GM18520 (cell line): ENCODE measurements at regions not wholly inside any gene's neighbourhood (a gene's known extent, or its start where the extent isn't known, plus 50 kb on each side); places are given as distances from the start of the nearest gene placed in this dataset.
"Not testable (repeated sequence)": the region's sequence is repeated elsewhere in the genome, so short reads cannot be mapped to it uniquely, and the experiment has no call there.

ENCODE experiments used
- ATAC-seq: cut with Tn5 transposase; IDR thresholded peaks from one replicate; pipeline ENCODE4 v1.9.1; 2021; ENCODE audit not compliant: unreplicated experiment

GRCh38 chr14:40308240-40308639, 876.0 kb upstream of the FBXO33 start:
- ATAC-seq = no peak

- no peak for ATAC-seq
These were observed 864.6 kb upstream of the FBXO33 start for GRCh38 chr14:40296821-40297220.

GRCh38 chr14:40292664-40293063, 860.4 kb upstream of the FBXO33 start:
- no peak for ATAC-seq

GRCh38 chr14:40282196-40282595, 850.0 kb upstream of the FBXO33 start:
- ATAC-seq = no peak

- no peak for ATAC-seq
These were observed 848.4 kb upstream of the FBXO33 start for GRCh38 chr14:40280652-40281051.

- ATAC-seq = no peak
These were observed 841.2 kb upstream of the FBXO33 start for GRCh38 chr14:40273417-40273816.

- no peak for ATAC-seq
These were observed 839.2 kb upstream of the FBXO33 start for GRCh38 chr14:40271480-40271879.

GRCh38 chr14:40269436-40269835, 837.2 kb upstream of the FBXO33 start:
- ATAC-seq = no peak

GRCh38 chr14:40268236-40268635, 836.0 kb upstream of the FBXO33 start:
- no peak for ATAC-seq

GRCh38 chr14:40265096-40265495, 832.9 kb upstream of the FBXO33 start:
- ATAC-seq = no peak

- ATAC-seq = no peak
These were observed 820.7 kb upstream of the FBXO33 start for GRCh38 chr14:40252817-40253447.

GRCh38 chr14:40248671-40249070, 816.4 kb upstream of the FBXO33 start:
- ATAC-seq = no peak

GRCh38 chr14:40240245-40240859, 808.1 kb upstream of the FBXO33 start:
- no peak for ATAC-seq

- ATAC-seq = no peak
These were observed 800.1 kb upstream of the FBXO33 start for GRCh38 chr14:40232302-40232701.

GRCh38 chr14:40229676-40230075, 797.4 kb upstream of the FBXO33 start:
- no peak for ATAC-seq

GRCh38 chr14:40222996-40223395, 790.8 kb upstream of the FBXO33 start:
- ATAC-seq = no peak

GRCh38 chr14:40221428-40221827, 789.2 kb upstream of the FBXO33 start:
- no peak for ATAC-seq

GRCh38 chr14:40219032-40219431, 786.8 kb upstream of the FBXO33 start:
- no peak for ATAC-seq

- no peak for ATAC-seq
These were observed 786.2 kb upstream of the FBXO33 start for GRCh38 chr14:40218282-40218941.

GRCh38 chr14:40216976-40217375, 784.7 kb upstream of the FBXO33 start:
- no peak for ATAC-seq

- ATAC-seq = not testable (repeated sequence)
These were observed 784.2 kb upstream of the FBXO33 start for GRCh38 chr14:40216408-40216807.

GRCh38 chr14:40213701-40214100, 781.5 kb upstream of the FBXO33 start:
- ATAC-seq = no peak
